ENCODE measurements at regions not wholly inside any gene's neighbourhood (a gene's known extent, or its start where the extent isn't known, plus 50 kb on each side); places are given as distances from the start of the nearest gene placed in this dataset.

DNA sequence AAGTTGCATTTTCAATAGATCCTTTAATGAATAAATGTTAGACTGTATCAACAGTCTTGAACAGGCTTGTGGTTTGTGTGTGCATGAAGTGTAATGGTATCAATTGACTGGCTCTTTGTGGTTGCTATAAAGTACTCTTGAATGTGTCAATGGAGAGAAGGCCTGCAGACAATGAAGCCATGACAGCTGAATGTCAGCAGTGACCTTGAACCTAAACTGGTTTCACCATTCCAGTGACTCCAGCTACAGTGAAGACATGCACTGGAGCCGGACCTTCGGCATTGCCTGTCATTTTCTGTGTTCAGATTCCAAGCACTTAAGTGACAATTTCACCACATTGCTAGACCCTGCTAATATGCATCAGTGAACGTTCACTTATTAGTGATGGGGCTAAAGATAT is 276.0 kb upstream of the TMEM161B start:
- FAIRE-seq (no peak), DNase-seq (ENCODE audit: insufficient read length, low spot score) (no peak)
- TF ChIP-seq, protein P1, sequence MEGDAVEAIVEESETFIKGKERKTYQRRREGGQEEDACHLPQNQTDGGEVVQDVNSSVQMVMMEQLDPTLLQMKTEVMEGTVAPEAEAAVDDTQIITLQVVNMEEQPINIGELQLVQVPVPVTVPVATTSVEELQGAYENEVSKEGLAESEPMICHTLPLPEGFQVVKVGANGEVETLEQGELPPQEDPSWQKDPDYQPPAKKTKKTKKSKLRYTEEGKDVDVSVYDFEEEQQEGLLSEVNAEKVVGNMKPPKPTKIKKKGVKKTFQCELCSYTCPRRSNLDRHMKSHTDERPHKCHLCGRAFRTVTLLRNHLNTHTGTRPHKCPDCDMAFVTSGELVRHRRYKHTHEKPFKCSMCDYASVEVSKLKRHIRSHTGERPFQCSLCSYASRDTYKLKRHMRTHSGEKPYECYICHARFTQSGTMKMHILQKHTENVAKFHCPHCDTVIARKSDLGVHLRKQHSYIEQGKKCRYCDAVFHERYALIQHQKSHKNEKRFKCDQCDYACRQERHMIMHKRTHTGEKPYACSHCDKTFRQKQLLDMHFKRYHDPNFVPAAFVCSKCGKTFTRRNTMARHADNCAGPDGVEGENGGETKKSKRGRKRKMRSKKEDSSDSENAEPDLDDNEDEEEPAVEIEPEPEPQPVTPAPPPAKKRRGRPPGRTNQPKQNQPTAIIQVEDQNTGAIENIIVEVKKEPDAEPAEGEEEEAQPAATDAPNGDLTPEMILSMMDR (IDR thresholded peaks at IDR 0.05; ENCODE audit: insufficient read depth, missing control alignments) = no peak

GRCh38 chr5:88544136-88544645 is 275.5 kb upstream of the TMEM161B start:
- FAIRE-seq = no peak

DNA sequence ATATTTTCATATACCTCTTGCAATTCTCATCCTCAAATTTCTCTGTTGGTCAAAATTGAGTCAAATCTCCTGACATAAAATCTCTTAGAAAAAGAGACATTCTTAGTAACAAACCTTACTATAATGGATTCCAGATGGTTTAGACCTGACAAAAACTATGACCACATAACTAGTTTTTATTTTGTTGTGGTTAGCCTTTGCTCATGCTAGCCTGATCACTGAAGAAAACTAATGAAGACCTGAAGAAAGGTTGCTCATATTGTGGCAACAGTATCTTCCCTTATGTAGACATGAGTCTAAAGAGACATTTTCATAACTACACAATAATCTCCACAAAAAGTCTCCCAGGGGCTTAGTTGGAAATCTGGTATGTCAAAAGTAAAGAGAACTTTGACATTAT is 274.1 kb upstream of the TMEM161B start:
- FAIRE-seq (no peak), DNase-seq (ENCODE audit: insufficient read length, low spot score) (no peak)
- TF ChIP-seq, protein P1 (IDR thresholded peaks at IDR 0.05; ENCODE audit: insufficient read depth, missing control alignments) = no peak

More at GRCh38 chr5:88544136-88544645, 275.5 kb upstream of the TMEM161B start:
- DNase-seq (ENCODE audit: insufficient read length, low spot score) = no peak
- TF ChIP-seq, protein P1 (IDR thresholded peaks at IDR 0.05; ENCODE audit: insufficient read depth, missing control alignments) = no peak

GRCh38 chr5:88540471-88541115 is 271.9 kb upstream of the TMEM161B start:
- DNase-seq (ENCODE audit: insufficient read length, low spot score) (no peak), FAIRE-seq (no peak)
- TF ChIP-seq, protein P1 (IDR thresholded peaks at IDR 0.05; ENCODE audit: insufficient read depth, missing control alignments) = no peak

- TF ChIP-seq, protein P1 (IDR thresholded peaks at IDR 0.05; ENCODE audit: insufficient read depth, missing control alignments) = no peak
- no peak for DNase-seq (ENCODE audit: insufficient read length, low spot score)
- FAIRE-seq = no peak
Measured at GRCh38 chr5:88539693-88540365, 271.2 kb upstream of the TMEM161B start.

GRCh38 chr5:88539026-88539425 is 270.4 kb upstream of the TMEM161B start:
- no peak for DNase-seq (ENCODE audit: insufficient read length, low spot score)
- TF ChIP-seq, protein P1 (IDR thresholded peaks at IDR 0.05; ENCODE audit: insufficient read depth, missing control alignments) = no peak
- FAIRE-seq = no peak

GRCh38 chr5:88536146-88536545 is 267.5 kb upstream of the TMEM161B start:
- no peak for DNase-seq (ENCODE audit: insufficient read length, low spot score)
- TF ChIP-seq, protein P1 (IDR thresholded peaks at IDR 0.05; ENCODE audit: insufficient read depth, missing control alignments) = no peak

More at GRCh38 chr5:88536146-88536545, 267.5 kb upstream of the TMEM161B start:
- FAIRE-seq = no peak
